Sigmoid colon (tissue), 6 donors: ENCODE measurements at regions not wholly inside any gene's neighbourhood (a gene's known extent, or its start where the extent isn't known, plus 50 kb on each side); places are given as distances from the start of the nearest gene placed in this dataset.

ENCODE experiments used
- DNase-seq: peaks from one replicate; pipeline ENCODE4 v3.0.0-alpha.2; 2019
- H3K27ac ChIP-seq, 4 donors: fragments of 200-600 bp; sonication (generic); one replicate each; pipeline ENCODE4 v1.5.1; 2016 to 2019; ENCODE audit warnings: mild to moderate bottlenecking in 1 of 4
- H3K27me3 ChIP-seq, 3 donors: fragments of 200-600 bp; sonication (generic); one replicate each; pipeline ENCODE4 v1.5.1; 2019; ENCODE audit warnings: mild to moderate bottlenecking in 1 of 3
- H3K36me3 ChIP-seq, 4 donors: fragments of 200-600 bp; sonication (generic); one replicate each; pipeline ENCODE4 v1.5.1; 2016 to 2019
- H3K4me1 ChIP-seq, 4 donors: fragments of 200-600 bp; sonication (generic); one replicate each; pipeline ENCODE4 v1.5.1; 2017 to 2019
- H3K4me3 ChIP-seq, 4 donors: fragments of 200-600 bp; sonication (generic); one replicate each; pipeline ENCODE4 v1.5.1; 2017 to 2019; ENCODE audit warnings: mild to moderate bottlenecking in 2 of 4, moderate library complexity in 1 of 4
- H3K9me3 ChIP-seq, 4 donors: fragments of 200-600 bp in 3 of 4; sonication (generic) in 3 of 4; one replicate each; pipeline versions ENCODE4 v1.5.1 to v1.6.1; 2013 to 2019
- EP300 ChIP-seq, 4 donors: sonication (generic); formaldehyde crosslinking; IDR thresholded peaks; one replicate each; pipeline ENCODE4 v1.6.1; 2017; ENCODE audit warnings: antibody characterized with exemption in 4 of 4
- POLR2A ChIP-seq, 2 donors: fragments of 450-650 bp; IDR thresholded peaks; one replicate each; pipeline ENCODE4 v1.6.1; 2016; ENCODE audit warnings: antibody characterized with exemption in 2 of 2, mild to moderate bottlenecking in 2 of 2, moderate library complexity in 2 of 2
- POLR2AphosphoS5 ChIP-seq, 4 donors: sonication (generic); formaldehyde crosslinking; IDR thresholded peaks; one replicate each; pipeline ENCODE4 v1.6.1; 2017; ENCODE audit warnings: antibody characterized with exemption in 4 of 4
- WGBS, 2 donors: extraction: QIAGEN DNeasy Blood & Tissue Kit; methylation state at CpG; one replicate each; pipeline ENCODE4 v1.1.7; 2013; 5-methylcytosine and 5-hydroxymethylcytosine counted together
- intact Hi-C: fragments of 100-400 bp; cut with DNase I; formaldehyde crosslinking; loops from one replicate; pipeline ENCODE4 v1.15.1; 2023
- TF ChIP-seq, protein P1 (sequence below), 4 experiments: fragments of 450-650 bp in 3 of 4; fragments of 200-600 bp in 1 of 4; IDR thresholded peaks; one replicate each; pipeline ENCODE4 v1.5.1; 2016 to 2019; ENCODE audit warnings: antibody characterized with exemption in 4 of 4, mild to moderate bottlenecking in 3 of 4, moderate library complexity in 2 of 4
- donor health status: healthy with polysubstance abuse.
- donor health status: healthy.

DNA sequence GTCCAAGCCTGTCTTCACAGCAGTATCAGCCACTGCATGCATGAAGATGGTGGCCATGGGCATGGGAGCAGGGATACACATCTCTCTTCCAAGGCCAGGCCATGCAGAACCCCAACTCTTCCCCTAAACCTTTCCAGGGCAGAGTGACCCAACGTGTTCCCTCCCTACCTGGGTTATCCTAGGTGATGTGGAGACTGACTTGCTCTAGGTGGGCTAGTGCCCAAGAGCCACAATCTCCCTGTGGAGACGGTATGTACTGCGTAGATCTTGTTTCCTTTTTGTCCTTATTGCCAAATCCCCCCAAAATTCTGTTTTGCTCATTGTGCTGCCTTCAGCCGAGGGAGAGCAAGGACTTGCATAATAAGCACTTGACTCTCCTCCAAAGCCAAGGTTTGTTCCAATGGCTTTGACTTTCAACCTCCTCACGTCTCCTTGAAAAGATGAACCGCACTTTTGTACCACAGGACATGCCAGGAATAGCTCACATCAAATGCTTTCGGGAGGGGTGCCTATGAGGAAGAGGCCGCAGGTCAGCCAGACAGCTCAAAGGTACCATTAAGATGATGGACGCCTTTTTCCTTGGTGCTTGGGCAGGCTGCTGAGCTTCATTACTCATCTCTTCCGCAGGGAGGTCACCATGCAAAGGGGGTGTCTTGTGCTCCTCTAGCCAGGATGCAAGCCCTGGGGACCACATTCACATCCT is 76.2 kb upstream of the GLI2 start:
- no peak for DNase-seq
- H3K36me3 ChIP-seq = no peaks in the 10 kb centered on the region
- TF ChIP-seq POLR2A (IDR thresholded peaks at IDR 0.05) = no peak
- TF ChIP-seq POLR2AphosphoS5 (IDR thresholded peaks at IDR 0.05) = no peak
- TF ChIP-seq, protein P1, sequence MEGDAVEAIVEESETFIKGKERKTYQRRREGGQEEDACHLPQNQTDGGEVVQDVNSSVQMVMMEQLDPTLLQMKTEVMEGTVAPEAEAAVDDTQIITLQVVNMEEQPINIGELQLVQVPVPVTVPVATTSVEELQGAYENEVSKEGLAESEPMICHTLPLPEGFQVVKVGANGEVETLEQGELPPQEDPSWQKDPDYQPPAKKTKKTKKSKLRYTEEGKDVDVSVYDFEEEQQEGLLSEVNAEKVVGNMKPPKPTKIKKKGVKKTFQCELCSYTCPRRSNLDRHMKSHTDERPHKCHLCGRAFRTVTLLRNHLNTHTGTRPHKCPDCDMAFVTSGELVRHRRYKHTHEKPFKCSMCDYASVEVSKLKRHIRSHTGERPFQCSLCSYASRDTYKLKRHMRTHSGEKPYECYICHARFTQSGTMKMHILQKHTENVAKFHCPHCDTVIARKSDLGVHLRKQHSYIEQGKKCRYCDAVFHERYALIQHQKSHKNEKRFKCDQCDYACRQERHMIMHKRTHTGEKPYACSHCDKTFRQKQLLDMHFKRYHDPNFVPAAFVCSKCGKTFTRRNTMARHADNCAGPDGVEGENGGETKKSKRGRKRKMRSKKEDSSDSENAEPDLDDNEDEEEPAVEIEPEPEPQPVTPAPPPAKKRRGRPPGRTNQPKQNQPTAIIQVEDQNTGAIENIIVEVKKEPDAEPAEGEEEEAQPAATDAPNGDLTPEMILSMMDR (IDR thresholded peaks at IDR 0.05) = no peak
- TF ChIP-seq EP300 (IDR thresholded peaks at IDR 0.05) = no peak
- no peak overlapping the region for H3K4me3 ChIP-seq
- WGBS, 2 donors = 91 to 94% methylated on average over 10 of the region's 10 CpGs
- peaks cover 0 to 33% (median 25%) of the 10 kb centered on the region in 4 donors for H3K4me1 ChIP-seq
- intact Hi-C loops = no loop called here
- H3K27me3 ChIP-seq = no peaks in the 10 kb centered on the region
- H3K27ac ChIP-seq = no peak overlapping the region
- H3K9me3 ChIP-seq = no peaks in the 10 kb centered on the region

DNA sequence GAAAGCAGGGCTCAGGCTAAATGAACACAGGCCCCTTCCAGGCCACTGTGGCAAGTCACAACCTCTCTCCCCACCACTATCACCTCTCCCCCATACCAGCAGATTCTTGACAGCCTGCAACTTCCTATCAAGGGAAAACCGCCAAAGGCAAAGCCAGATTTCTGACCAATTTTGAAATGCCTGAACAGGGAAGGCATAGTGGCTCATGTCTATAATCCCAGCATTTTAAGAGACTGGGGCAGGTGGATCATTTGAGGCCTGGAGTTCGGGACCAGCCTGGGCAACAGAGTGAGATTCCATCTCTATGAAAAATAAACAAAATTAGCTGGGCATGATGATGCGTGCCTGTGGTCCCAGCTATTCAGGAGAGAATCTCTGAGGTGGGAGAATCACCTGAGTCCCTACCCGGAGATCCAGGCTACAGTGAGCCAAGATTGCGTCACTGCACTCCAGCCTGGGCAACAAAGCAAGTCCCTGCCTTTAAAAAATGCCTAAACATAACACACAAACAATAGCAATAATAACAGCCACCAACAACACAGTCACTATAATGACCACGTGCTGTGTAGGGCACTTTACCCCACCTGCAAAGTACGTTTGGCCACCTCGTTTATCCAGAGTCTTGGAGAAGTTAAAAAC is 75.5 kb upstream of the GLI2 start:
- Histone ChIP-seq H3K4me1 (peaks cover 0 to 27% (median 22%) of the 10 kb centered on the region in 4 donors), H3K4me3 (no peak overlapping the region), H3K9me3 (peaks cover 0 to 4% (median 2%) of the 10 kb centered on the region in 4 donors), H3K27ac (no peak overlapping the region), H3K36me3 (no peaks in the 10 kb centered on the region), H3K27me3 (no peaks in the 10 kb centered on the region)
- 68 to 83% methylated on average over 8 of the region's 8 CpGs for WGBS, 2 donors
- TF ChIP-seq, protein P1 (IDR thresholded peaks at IDR 0.05) = no peak
- no peak for TF ChIP-seq POLR2A (IDR thresholded peaks at IDR 0.05)
- no peak for TF ChIP-seq EP300 (IDR thresholded peaks at IDR 0.05)
- TF ChIP-seq POLR2AphosphoS5 (IDR thresholded peaks at IDR 0.05) = no peak
- intact Hi-C loops = no loop called here
- DNase-seq = no peak

DNA sequence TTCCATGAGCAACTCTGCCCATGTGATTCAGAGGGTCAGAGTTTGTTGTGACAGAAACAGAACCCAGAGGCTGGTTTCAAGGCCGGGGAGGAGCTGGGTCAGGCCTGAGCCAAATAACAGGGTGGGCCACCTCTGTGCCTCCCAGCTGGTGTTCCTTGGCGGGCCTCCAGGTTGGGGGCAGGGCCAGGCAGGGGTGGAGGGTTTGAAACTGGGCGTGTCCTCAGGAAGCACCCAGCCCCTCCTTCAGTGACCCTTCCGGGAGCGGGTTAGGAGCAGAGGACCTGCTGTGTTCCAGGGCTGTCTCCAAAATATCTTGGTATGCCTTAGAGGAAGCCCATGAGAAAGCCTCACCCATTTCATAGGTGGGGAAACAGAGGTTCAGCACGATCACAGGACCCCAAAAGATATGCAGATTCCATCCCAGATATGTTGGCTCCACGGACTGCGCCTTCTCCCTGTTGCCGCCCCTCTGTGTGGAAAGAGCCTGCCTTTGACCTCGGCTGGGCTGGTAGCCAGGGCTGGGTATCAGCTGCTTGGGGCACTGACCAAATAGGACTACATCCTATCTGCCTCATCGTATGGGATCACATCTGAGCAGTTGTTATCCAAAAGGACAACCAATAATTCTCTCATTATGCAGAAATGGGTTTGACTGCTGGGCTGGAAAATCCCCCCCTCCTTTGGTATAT is 74.8 kb upstream of the GLI2 start:
- Histone ChIP-seq H3K9me3 (peaks cover 0 to 4% (median 2%) of the 10 kb centered on the region in 4 donors), H3K4me3 (no peak overlapping the region), H3K27ac (no peak overlapping the region), H3K36me3 (no peaks in the 10 kb centered on the region), H3K27me3 (no peaks in the 10 kb centered on the region), H3K4me1 (peaks cover 0 to 26% (median 20%) of the 10 kb centered on the region in 4 donors)
- DNase-seq = no peak
- intact Hi-C loops = no loop called here
- TF ChIP-seq POLR2A (IDR thresholded peaks at IDR 0.05) (no peak), POLR2AphosphoS5 (IDR thresholded peaks at IDR 0.05) (no peak)
- 31 to 58% methylated on average over 11 of the region's 11 CpGs for WGBS, 2 donors

DNA sequence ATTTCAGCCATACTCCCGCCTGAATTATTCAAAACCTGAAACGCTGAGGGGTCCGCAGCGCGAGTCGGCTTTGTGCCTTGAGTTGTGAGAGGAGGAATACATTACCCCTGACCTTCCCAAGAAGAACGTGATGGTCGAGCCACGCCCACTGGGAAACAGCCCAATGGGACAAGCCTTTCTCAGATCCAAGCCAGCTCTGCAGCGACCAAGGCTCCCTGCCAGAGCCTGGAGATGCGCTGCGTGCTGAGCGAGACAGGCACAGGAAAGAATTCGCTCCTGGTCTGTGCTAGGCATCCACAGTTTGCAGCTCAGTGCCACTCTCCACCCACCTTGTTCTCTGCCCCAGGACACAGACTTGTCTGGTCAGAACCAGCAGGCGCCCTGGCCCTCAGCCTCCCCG is 74.1 kb upstream of the GLI2 start:
- H3K4me3 ChIP-seq = no peak overlapping the region
- intact Hi-C loops = no loop called here
- H3K9me3 ChIP-seq = peaks cover 0 to 4% (median 2%) of the 10 kb centered on the region in 4 donors
- H3K36me3 ChIP-seq = no peaks in the 10 kb centered on the region
- no peak overlapping the region for H3K27ac ChIP-seq
- WGBS, 2 donors = 18 to 22% methylated on average over 16 of the region's 16 CpGs
- peaks cover 0 to 19% (median 14%) of the 10 kb centered on the region in 4 donors for H3K4me1 ChIP-seq
- TF ChIP-seq, protein P1 (IDR thresholded peaks at IDR 0.05) = no peak
- TF ChIP-seq POLR2AphosphoS5 (IDR thresholded peaks at IDR 0.05) = no peak
- TF ChIP-seq EP300 (IDR thresholded peaks at IDR 0.05) = no peak
- no peak for TF ChIP-seq POLR2A (IDR thresholded peaks at IDR 0.05)
- DNase-seq = peak; percentile 66
- no peaks in the 10 kb centered on the region for H3K27me3 ChIP-seq

DNA sequence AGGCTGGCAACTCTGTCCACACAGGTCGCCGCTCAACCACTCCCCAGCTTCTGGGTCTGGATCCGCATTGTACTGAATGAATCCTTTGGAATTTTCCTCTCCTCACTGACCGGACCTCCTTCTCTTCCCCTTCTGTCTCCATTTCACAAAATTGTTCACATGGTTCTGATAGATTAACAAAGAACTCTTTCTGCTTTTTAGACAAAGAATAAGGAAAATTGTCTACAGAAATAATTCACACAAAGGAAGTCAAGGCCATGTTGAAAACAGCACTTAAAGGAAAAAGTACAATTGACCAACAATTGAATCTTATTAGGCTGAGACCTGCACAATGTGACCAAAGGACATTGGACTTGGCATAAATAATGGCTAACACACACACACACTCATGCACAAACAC is 73.6 kb upstream of the GLI2 start:
- WGBS, 2 donors = 91% methylated on average over 4 of the region's 4 CpGs
- H3K27me3 ChIP-seq = no peaks in the 10 kb centered on the region
- H3K27ac ChIP-seq = no peak overlapping the region
- intact Hi-C loops = no loop called here
- TF ChIP-seq, protein P1 (IDR thresholded peaks at IDR 0.05) = no peak
- TF ChIP-seq POLR2AphosphoS5 (IDR thresholded peaks at IDR 0.05) = no peak
- H3K4me3 ChIP-seq = no peak overlapping the region
- no peaks in the 10 kb centered on the region for H3K36me3 ChIP-seq
- peaks cover 0 to 14% (median 10%) of the 10 kb centered on the region in 4 donors for H3K4me1 ChIP-seq
- peaks cover 0 to 4% (median 3%) of the 10 kb centered on the region in 4 donors for H3K9me3 ChIP-seq
- DNase-seq = no peak
